Calu3 (cell line): ENCODE measurements at regions not wholly inside any gene's neighbourhood (a gene's known extent, or its start where the extent isn't known, plus 50 kb on each side); places are given as distances from the start of the nearest gene placed in this dataset.

Experiments
- BruUV-seq: library from RNA; stranded (reverse); fragments of 400-500 nt; replicated peaks from 2 replicates; lab custom pipeline; 2021; lab: Mats Ljungman, UMichigan
- CTCF ChIA-PET: fragments of 300-600 bp; sonication (Branson Sonifier 250); formaldehyde crosslinking; loops from one replicate; lab custom pipeline; 2022; ENCODE audit warnings: antibody characterized with exemption; lab: Charles Lee
- DNase-seq: peaks from one replicate; pipeline ENCODE4 v3.0.0; 2022
- H3K27ac Mint-ChIP-seq: one replicate; pipeline ENCODE4 v1.8.0; 2022; ENCODE audit warnings: mixed read lengths; ENCODE audit not compliant: unreplicated experiment
- H3K27me3 Mint-ChIP-seq: one replicate; pipeline ENCODE4 v1.8.0; 2022; ENCODE audit warnings: mixed read lengths; ENCODE audit not compliant: unreplicated experiment
- H3K36me3 Mint-ChIP-seq: one replicate; pipeline ENCODE4 v1.8.0; 2022; ENCODE audit warnings: mild to moderate bottlenecking, moderate library complexity, mixed read lengths; ENCODE audit not compliant: insufficient read depth, unreplicated experiment
- H3K4me1 Mint-ChIP-seq: one replicate; pipeline ENCODE4 v1.8.0; 2022; ENCODE audit warnings: mild to moderate bottlenecking, low read depth, mixed read lengths; ENCODE audit not compliant: unreplicated experiment
- H3K4me3 Mint-ChIP-seq: one replicate; pipeline ENCODE4 v1.8.0; 2022; ENCODE audit warnings: mild to moderate bottlenecking, low read depth, moderate library complexity, mixed read lengths; ENCODE audit not compliant: unreplicated experiment
- H3K9me3 Mint-ChIP-seq: one replicate; pipeline ENCODE4 v1.8.0; 2022; ENCODE audit warnings: low read depth, mixed read lengths; ENCODE audit not compliant: unreplicated experiment
- intact Hi-C: fragments of 100-400 bp; cut with micrococcal nuclease; formaldehyde crosslinking; loops from one replicate; pipeline ENCODE4 v1.10.0; 2022; ENCODE audit not compliant: unreplicated experiment
- TF ChIP-seq, protein P1 (sequence below): fragments of 200-600 bp; IDR thresholded peaks from one replicate; pipeline ENCODE4 v1.8.0; 2022; ENCODE audit warnings: antibody characterized with exemption; ENCODE audit not compliant: unreplicated experiment

DNA sequence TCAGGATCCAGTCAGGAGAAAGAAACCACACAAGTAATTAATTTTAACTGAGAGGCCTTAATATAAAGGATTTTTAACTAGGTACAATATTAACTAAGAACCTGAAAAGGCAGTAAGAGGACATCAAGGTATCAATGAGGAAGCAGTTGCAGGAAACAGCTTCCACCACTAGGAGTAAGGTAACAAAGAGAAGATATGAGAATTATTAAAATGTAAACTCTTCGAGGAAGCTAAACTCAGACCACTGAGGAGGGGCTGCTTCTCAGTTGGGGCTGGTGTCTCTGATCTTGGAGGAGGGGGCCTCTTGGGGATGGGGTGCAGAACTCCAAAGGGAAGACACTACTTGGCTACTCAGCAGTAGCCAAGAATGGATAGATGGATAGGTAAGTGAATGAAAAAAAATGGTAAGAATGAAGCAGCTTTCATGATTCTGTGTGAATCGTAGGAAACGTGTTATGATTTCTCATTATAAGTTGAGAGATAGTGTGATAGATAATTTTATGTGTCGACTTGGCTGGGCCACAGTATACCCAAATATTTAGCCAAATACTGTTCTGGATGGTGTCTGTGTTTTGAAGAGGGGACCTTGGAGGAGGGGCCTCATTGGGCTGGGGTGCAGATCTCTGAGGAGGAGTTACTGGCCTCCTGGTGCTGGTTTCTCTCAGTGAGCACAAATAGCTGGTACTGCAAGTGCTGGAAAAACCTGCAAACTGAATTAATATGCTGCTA is 547.7 kb upstream of the LRRTM1 start:
- TF ChIP-seq, protein P1, sequence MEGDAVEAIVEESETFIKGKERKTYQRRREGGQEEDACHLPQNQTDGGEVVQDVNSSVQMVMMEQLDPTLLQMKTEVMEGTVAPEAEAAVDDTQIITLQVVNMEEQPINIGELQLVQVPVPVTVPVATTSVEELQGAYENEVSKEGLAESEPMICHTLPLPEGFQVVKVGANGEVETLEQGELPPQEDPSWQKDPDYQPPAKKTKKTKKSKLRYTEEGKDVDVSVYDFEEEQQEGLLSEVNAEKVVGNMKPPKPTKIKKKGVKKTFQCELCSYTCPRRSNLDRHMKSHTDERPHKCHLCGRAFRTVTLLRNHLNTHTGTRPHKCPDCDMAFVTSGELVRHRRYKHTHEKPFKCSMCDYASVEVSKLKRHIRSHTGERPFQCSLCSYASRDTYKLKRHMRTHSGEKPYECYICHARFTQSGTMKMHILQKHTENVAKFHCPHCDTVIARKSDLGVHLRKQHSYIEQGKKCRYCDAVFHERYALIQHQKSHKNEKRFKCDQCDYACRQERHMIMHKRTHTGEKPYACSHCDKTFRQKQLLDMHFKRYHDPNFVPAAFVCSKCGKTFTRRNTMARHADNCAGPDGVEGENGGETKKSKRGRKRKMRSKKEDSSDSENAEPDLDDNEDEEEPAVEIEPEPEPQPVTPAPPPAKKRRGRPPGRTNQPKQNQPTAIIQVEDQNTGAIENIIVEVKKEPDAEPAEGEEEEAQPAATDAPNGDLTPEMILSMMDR = no peak
- H3K9me3 Mint-ChIP-seq = peaks cover 5% of the 10 kb centered on the region
- no peak for DNase-seq
- H3K4me3 Mint-ChIP-seq = no peak overlapping the region
- intact Hi-C loops = no loop called here
- no peaks in the 10 kb centered on the region for H3K4me1 Mint-ChIP-seq
- no TSS peak for BruUV-seq
- no peaks in the 10 kb centered on the region for H3K36me3 Mint-ChIP-seq
- no peaks in the 10 kb centered on the region for H3K27me3 Mint-ChIP-seq
- CTCF ChIA-PET = no interaction called here
- H3K27ac Mint-ChIP-seq = no peak overlapping the region

DNA sequence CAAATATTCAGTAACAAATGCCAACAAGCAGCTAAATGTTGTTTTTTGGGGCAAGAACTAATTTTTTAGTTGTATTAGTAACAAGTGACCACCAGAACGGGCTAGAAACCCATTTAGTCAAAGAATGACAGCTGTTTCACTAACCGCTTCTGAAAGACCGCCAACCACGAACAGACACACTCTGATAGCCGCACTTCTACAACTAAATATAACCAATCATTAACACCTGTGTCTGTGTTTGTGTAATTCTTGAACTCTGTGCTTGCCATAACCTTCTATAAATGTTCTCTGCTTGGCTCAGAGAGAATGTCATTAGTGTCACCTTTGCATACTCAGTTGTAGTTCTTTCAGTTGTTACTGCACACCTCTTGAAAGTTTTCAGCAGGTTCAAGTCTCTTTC is 526.3 kb upstream of the LRRTM1 start:
- H3K4me3 Mint-ChIP-seq = no peak overlapping the region
- H3K9me3 Mint-ChIP-seq = peaks cover 4% of the 10 kb centered on the region
- no peaks in the 10 kb centered on the region for H3K4me1 Mint-ChIP-seq
- CTCF ChIA-PET = no interaction called here
- H3K27me3 Mint-ChIP-seq = no peaks in the 10 kb centered on the region
- no peaks in the 10 kb centered on the region for H3K36me3 Mint-ChIP-seq
- TF ChIP-seq, protein P1 = no peak
- no TSS peak for BruUV-seq
- intact Hi-C loops = no loop called here
- no peak overlapping the region for H3K27ac Mint-ChIP-seq
- no peak for DNase-seq

DNA sequence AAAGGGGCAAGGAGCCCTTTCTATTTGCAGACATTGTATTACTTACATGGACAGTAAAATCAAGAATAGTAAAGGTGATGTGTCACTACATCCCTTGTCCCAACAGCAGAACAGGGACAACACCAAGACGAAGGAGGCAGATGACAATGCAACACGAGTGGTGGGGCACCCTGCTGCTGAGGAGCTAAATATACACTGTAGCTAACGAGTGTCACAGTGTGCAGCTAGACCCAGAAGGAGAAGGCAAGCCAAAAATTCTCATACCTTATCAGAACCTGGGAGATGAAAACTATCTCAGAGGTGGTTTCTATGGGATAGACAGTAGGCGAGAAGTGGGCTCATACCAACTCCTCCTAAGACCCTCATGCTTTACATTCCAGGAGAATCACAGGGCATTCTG is 518.4 kb upstream of the LRRTM1 start:
- Mint-ChIP-seq H3K27ac (no peak overlapping the region), H3K36me3 (no peaks in the 10 kb centered on the region), H3K9me3 (peaks cover 7% of the 10 kb centered on the region), H3K4me1 (no peaks in the 10 kb centered on the region), H3K4me3 (no peak overlapping the region), H3K27me3 (no peaks in the 10 kb centered on the region)
- intact Hi-C loops = no loop called here
- TF ChIP-seq, protein P1 = no peak
- no peak for DNase-seq
- CTCF ChIA-PET = no interaction called here
- no TSS peak for BruUV-seq

DNA sequence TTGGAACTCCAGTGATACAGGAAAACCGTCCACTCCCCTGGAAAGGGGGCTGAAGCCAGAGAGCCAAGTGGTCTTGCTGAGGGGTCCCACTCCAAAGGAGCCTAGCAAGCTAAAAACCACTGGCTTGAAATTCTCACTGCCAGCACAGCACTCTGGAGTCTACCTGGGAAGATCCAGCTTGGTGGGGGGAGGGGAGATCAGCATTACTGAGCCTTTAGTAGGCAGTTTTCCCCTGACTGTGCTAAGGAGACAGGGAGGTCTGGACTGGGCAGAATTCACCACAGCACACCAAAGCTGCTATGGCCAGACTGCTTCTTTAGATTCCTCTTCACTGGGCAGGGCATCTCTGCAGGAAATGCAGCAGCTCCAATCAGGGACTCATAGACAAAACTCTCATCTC is 510.7 kb upstream of the LRRTM1 start:
- Mint-ChIP-seq H3K4me3 (no peak overlapping the region), H3K27ac (no peak overlapping the region), H3K36me3 (no peaks in the 10 kb centered on the region), H3K27me3 (no peaks in the 10 kb centered on the region), H3K9me3 (peaks cover 18% of the 10 kb centered on the region), H3K4me1 (no peaks in the 10 kb centered on the region)
- CTCF ChIA-PET = no interaction called here
- TF ChIP-seq, protein P1 = no peak
- no peak for DNase-seq
- intact Hi-C loops = no loop called here
- BruUV-seq = no TSS peak
